GM18498 (cell line): ENCODE measurements at regions not wholly inside any gene's neighbourhood (a gene's known extent, or its start where the extent isn't known, plus 50 kb on each side); places are given as distances from the start of the nearest gene placed in this dataset.
"Not testable (repeated sequence)": the region's sequence is repeated elsewhere in the genome, so short reads cannot be mapped to it uniquely, and the experiment has no call there.

Experiments used
- ATAC-seq: cut with Tn5 transposase; IDR thresholded peaks from one replicate; pipeline ENCODE4 v1.9.1; 2021; ENCODE audit warnings: mild to moderate bottlenecking, moderate library complexity; ENCODE audit not compliant: unreplicated experiment

DNA sequence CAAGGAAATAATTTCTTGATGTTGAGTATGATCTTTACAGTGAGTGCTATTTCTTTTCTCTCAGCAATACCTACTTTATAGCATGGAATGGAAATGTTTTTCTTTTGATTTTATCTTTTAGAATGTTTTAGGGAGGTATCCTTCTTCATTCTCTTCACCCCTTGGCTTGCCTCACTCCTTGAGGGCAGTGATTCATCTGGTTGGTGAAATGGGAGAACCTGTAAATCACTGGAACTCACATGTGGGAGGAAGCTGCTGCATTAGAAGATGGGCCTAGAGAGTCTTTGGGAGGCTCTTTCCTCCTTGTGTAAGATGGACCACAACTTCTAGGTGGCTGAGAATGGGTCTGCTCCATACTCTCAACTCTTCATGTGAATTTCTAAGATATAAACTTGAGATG is 244.8 kb upstream of the SYNCRIP start:
- ATAC-seq = no peak

GRCh38 chr6:85868685-85869084 is 226.0 kb upstream of the SYNCRIP start:
- ATAC-seq = no peak

- ATAC-seq = no peak
Measured at GRCh38 chr6:85867595-85867994, 224.9 kb upstream of the SYNCRIP start.

DNA sequence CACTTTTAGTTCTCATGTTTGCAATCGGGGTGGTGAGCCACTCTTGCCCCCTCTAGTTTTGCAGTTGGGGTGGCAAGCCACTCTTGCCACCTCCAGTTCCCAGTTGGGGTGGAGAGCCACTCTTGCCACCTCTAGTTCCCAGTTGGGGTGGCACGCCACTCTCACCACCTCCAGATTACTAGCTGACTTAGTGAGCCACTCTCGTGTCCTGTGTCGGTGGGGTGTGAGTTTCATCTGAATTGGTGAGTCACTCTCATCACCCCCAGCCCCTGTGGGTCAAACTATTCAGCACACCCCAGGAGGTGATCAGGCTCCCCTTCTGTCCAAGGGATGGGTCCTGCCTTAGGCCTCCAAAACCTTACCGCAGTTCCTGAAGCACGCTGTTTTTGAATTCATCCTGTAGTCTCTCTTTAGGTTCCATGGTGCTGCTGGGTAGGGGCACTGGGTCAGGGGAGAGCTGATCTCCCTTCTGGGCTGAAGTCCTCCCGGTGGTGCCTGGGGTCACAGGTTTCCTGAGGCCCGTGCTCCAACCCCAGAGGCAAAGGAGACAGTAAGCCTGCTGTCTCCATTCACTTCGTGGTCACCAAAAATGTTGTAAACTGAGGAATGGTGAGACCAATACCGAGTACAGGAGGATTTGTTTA is 224.2 kb upstream of the SYNCRIP start:
- no peak for ATAC-seq

GRCh38 chr6:85866370-85866730 is 223.7 kb upstream of the SYNCRIP start:
- no peak for ATAC-seq

GRCh38 chr6:85865420-85866369 is 223.0 kb upstream of the SYNCRIP start:
- peak; percentile 73 for ATAC-seq

DNA sequence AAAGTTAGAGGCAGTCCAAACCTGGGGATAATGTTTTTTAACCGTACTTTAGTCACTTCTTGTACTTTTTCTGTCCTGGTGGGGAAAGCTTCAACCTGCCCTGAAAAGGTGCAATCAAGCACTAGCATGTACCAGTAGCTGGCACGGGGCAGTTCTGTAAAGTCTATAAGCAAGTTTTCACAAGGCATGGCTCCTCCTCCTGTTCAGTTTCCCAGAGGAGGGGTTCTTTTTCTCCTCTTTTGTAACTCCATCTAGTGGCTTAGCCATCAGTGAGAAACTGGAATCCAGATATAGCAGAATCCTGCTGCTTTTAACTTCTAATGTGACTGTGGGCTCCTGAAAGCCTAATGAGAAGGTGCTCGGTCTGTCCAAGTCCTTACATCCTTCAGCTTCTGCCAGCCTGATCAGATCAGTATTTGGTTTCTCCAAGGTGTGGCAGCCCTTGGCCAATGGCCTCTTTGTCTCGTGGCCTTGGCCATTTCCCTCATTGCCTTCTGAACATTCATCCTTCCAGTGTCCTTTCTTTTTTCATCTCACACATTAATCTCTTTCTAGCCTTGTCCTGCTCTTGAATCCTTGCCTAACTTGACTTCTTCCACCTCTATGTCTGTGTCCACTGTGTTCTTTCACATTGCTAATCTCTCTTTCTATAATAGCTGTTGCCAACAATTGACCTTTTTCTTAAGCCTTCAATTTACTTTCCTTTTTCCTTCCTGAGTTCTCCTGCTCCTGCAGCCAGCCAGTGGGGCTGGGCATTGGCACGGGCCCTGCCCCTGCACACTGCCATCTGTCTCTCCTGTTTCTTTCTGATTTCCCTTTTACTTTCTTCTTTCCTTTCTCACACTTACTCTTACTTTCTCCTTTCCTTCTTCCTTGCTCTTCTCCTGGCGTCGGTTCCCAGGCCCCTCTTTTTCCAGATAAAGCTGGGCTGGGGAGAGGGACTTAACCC is 222.0 kb upstream of the SYNCRIP start:
- ATAC-seq = peak; percentile 26

DNA sequence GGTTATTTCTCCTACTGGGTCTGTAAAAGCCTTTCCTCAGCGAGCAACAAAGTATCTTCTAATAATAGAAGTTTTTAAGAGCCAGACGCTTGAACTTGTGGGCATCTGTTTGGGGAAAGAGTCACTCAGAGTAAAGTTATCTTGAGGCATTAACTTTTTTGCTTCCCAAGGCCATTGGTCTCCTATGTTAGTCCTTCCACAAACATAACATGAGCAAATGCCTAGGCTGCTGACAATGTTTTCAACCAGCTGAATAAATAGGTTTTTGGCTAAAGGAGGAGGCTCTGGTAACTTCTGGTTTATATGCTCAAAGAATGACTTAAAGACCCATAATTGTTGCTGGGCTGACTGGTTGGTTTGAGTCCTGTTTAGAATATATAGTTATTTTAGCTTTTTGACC is 213.5 kb upstream of the SYNCRIP start:
- no peak for ATAC-seq

- not testable (repeated sequence) for ATAC-seq
Measured at GRCh38 chr6:85838351-85839119, 195.8 kb upstream of the SYNCRIP start.

DNA sequence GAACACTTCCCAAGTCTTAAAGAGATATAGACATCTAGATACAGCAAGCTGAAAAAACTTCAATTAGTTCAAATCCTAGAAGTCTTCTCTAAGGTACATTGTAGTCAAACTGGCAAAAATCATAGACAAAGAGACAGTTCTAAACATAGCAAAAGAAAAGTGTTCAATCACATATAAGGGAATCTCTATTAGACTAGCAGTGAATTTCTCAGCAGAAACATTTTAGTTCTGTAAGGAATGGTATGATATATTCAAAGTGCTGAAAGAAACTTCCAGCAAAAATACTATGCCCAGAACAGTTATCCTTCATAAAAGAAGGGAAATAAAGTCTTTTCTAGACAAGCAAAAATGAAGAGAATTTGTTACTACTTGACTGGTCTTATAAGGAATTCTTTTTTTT is 186.3 kb upstream of the SYNCRIP start:
- no peak for ATAC-seq

- ATAC-seq = no peak
Measured at GRCh38 chr6:85826997-85827396, 184.3 kb upstream of the SYNCRIP start.

- no peak for ATAC-seq
Measured at GRCh38 chr6:85824329-85824728, 181.6 kb upstream of the SYNCRIP start.

GRCh38 chr6:85810558-85810957 is 167.9 kb upstream of the SYNCRIP start:
- ATAC-seq = no peak

GRCh38 chr6:85803721-85804120 is 161.0 kb upstream of the SYNCRIP start:
- ATAC-seq = no peak

DNA sequence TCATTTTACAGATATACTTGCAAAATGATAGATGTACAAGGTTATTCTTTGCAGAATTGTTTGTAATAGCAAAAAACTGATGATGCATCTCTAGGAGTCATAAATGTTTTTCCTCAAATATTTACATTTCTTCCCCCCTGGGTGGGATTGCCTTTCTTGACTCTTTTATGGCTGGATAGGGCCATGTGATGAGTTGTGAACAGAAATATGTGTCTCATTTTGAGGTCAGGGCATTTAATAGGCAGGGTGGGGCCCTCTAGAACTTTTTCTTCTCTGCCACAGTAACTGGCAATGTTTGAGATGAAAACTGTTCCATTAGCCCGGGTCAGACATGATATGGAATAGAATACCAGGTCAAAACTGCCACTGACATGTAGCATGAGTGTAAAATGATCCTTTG is 159.5 kb upstream of the SYNCRIP start:
- ATAC-seq = no peak

GRCh38 chr6:85798931-85799652 is 156.4 kb upstream of the SYNCRIP start:
- no peak for ATAC-seq

- no peak for ATAC-seq
Measured at GRCh38 chr6:85797993-85798392, 155.3 kb upstream of the SYNCRIP start.

DNA sequence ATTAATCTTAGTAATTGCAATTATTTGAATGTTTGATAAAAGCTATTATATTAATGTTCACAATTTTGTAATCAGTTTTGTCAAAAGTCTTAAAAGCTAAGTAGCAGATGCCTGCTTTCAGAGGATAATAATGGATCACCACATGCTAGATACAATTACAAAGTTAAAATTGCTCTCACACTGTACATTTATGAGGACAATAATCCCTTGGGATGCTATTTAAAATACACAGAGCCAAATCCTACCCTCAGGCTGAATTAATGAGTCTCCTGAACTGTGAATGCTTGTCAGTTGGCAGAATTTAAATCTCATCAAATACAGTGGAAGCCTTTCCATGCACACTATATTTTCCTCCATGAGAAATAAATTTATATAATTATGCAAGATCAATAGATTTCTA is 153.3 kb upstream of the SYNCRIP start:
- no peak for ATAC-seq

GRCh38 chr6:85792254-85792653 is 149.6 kb upstream of the SYNCRIP start:
- ATAC-seq = no peak

DNA sequence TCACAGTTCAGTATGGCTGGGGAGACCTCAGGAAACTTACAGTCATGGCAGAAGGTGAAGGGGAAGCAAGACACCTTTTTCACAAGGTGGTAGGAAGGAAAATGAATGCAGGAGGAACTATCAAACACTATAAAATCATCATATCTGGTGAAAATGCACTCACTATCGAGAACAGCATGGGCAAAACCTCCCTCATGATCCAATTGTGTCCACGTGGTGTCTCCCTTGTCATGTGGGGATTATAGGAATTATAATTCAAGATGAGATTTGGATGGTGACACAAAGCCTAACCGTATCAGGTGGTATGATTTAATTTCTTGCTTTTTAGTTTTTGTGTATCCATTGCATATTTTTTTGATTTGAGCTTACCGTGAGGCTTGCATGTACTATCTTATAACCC is 133.2 kb upstream of the SYNCRIP start:
- ATAC-seq = no peak
